Endodermal cell (in vitro differentiated cells): ENCODE measurements at regions not wholly inside any gene's neighbourhood (a gene's known extent, or its start where the extent isn't known, plus 50 kb on each side); places are given as distances from the start of the nearest gene placed in this dataset.

Experiments used
- DNase-seq: peaks from one replicate; pipeline ENCODE4 v3.0.0-alpha.2; 2017
- H3K27ac ChIP-seq: 2 replicates; pipeline ENCODE4 v1.5.1; 2013; ENCODE audit warnings: mild to moderate bottlenecking, low read depth, low read length, moderate library complexity
- H3K27me3 ChIP-seq: 2 replicates; pipeline ENCODE4 v1.6.1; 2013; ENCODE audit warnings: mild to moderate bottlenecking, low read length, moderate library complexity; ENCODE audit not compliant: insufficient read depth, control insufficient read depth, poor library complexity, severe bottlenecking
- H3K36me3 ChIP-seq: 2 replicates; pipeline ENCODE4 v1.7.0; 2013; ENCODE audit warnings: mild to moderate bottlenecking, low read length, moderate library complexity; ENCODE audit not compliant: control insufficient read depth, insufficient read depth
- H3K4me1 ChIP-seq: one replicate; pipeline ENCODE4 v1.7.0; 2013; ENCODE audit warnings: low read length; ENCODE audit not compliant: control insufficient read depth, insufficient read depth
- H3K4me3 ChIP-seq: 2 replicates; pipeline ENCODE4 v1.5.1; 2013; ENCODE audit warnings: mild to moderate bottlenecking, low read length, moderate library complexity
- H3K9ac ChIP-seq: 2 replicates; pipeline ENCODE4 v1.6.1; 2013; ENCODE audit warnings: mild to moderate bottlenecking, low read length, moderate library complexity; ENCODE audit not compliant: poor library complexity, severe bottlenecking; ENCODE audit errors: extremely low read depth
- H3K9me3 ChIP-seq: 2 replicates; pipeline ENCODE4 v1.6.1; 2013; ENCODE audit warnings: mild to moderate bottlenecking, low read length, moderate library complexity; ENCODE audit not compliant: control insufficient read depth
- H3K27ac Mint-ChIP-seq: 2 replicates; pipeline ENCODE4 v1.8.0; 2020; ENCODE audit warnings: mixed read lengths
- H3K27me3 Mint-ChIP-seq: 2 replicates; pipeline ENCODE4 v1.8.0; 2021; ENCODE audit warnings: mild to moderate bottlenecking, mixed read lengths; ENCODE audit not compliant: insufficient read depth
- H3K36me3 Mint-ChIP-seq: 2 replicates; pipeline ENCODE4 v1.8.0; 2020; ENCODE audit warnings: low read depth, mixed read lengths
- H3K4me1 Mint-ChIP-seq: 2 replicates; pipeline ENCODE4 v1.8.0; 2020; ENCODE audit warnings: mixed read lengths
- H3K4me3 Mint-ChIP-seq: 2 replicates; pipeline ENCODE4 v1.8.0; 2020; ENCODE audit warnings: mild to moderate bottlenecking, moderate library complexity, mixed read lengths
- H3K9me3 Mint-ChIP-seq: 2 replicates; pipeline ENCODE4 v1.8.0; 2020; ENCODE audit warnings: mild to moderate bottlenecking, mixed read lengths
- CTCF ChIP-seq: fragments of 200-600 bp; sonication (generic); conservative IDR thresholded peaks from 2 replicates; pipeline ENCODE4 v1.5.0; 2021; ENCODE audit warnings: antibody characterized with exemption, mild to moderate bottlenecking
- WGBS, 2 experiments: methylation state at CpG; one replicate each; pipeline versions ENCODE4 v1.1.5 to v1.1.7; 2013; ENCODE audit warnings: missing lambda C conversion rate in 2 of 2, mixed read lengths in 1 of 2; ENCODE audit not compliant: insufficient coverage in 1 of 2, insufficient read length in 1 of 2; 5-methylcytosine and 5-hydroxymethylcytosine counted together

DNA sequence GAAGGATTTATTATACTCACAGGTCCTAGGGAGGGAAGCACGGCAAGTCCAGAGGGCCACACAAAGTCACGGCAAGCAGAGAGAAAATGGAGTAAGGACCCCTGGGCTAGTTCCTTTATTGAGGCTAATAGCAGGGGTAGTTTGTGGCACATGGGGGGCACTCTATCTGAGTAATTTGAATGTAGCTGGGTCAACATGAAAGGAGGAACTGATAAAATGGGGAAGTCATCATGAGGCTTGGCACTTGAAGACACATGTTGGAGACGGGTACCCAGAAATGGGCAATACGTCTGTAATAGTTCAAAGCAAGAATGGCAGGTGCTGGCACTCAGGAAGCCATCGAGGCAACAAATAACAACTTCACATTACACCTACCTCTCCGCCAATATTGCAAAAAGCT is 1136.4 kb downstream of the MRPL39 start:
- Histone ChIP-seq H3K4me1 (no peaks in the 10 kb centered on the region), H3K4me3 (no peak overlapping the region), H3K27me3 (no peaks in the 10 kb centered on the region), H3K9me3 (no peaks in the 10 kb centered on the region), H3K9ac (no peak overlapping the region), H3K36me3 (no peaks in the 10 kb centered on the region), H3K27ac (no peak overlapping the region)
- Mint-ChIP-seq H3K27ac (no peak overlapping the region), H3K27me3 (no peaks in the 10 kb centered on the region), H3K36me3 (no peaks in the 10 kb centered on the region), H3K4me1 (no peaks in the 10 kb centered on the region), H3K9me3 (peaks cover 30% of the 10 kb centered on the region), H3K4me3 (no peak overlapping the region)
- no peak for TF ChIP-seq CTCF
- WGBS, 2 experiments = 80 to 89% methylated on average over 1 to 6 of the region's 6 CpGs
- no peak for DNase-seq

DNA sequence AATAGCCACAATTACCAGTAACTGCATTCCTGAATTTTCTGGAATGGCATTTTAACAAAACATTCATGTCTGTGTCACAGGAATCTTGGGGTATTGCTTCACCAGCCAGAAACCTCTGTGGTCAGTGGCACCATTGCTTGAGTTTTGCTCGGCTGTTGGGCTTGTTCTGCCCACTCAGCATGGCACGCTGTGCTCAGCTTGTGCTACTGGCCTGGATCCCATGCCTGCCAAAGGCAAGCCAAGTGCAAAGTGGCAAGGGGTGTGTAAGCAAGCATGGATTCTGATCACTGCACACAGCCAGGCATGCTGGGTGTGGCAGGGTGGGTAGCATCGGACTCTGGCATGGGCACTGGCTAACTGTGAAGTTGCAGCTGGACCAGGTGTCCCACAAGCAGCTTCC is 1150.9 kb downstream of the MRPL39 start:
- DNase-seq = no peak
- Histone ChIP-seq H3K4me1 (no peaks in the 10 kb centered on the region), H3K27ac (no peak overlapping the region), H3K36me3 (no peaks in the 10 kb centered on the region), H3K4me3 (no peak overlapping the region), H3K27me3 (no peaks in the 10 kb centered on the region), H3K9me3 (peaks cover 4% of the 10 kb centered on the region), H3K9ac (no peak overlapping the region)
- 77 to 90% methylated on average over 3 of the region's 3 CpGs for WGBS, 2 experiments
- H3K27me3 Mint-ChIP-seq = no peaks in the 10 kb centered on the region
- no peaks in the 10 kb centered on the region for H3K36me3 Mint-ChIP-seq
- H3K9me3 Mint-ChIP-seq = peaks cover 15% of the 10 kb centered on the region
- H3K27ac Mint-ChIP-seq = no peak overlapping the region
- H3K4me1 Mint-ChIP-seq = no peaks in the 10 kb centered on the region
- no peak overlapping the region for H3K4me3 Mint-ChIP-seq
- TF ChIP-seq CTCF = no peak

GRCh38 chr21:24450119-24450518 is 1157.2 kb downstream of the MRPL39 start:
- Histone ChIP-seq H3K4me1 (no peaks in the 10 kb centered on the region), H3K27ac (no peak overlapping the region), H3K36me3 (no peaks in the 10 kb centered on the region), H3K27me3 (no peaks in the 10 kb centered on the region), H3K9ac (no peak overlapping the region), H3K4me3 (no peak overlapping the region), H3K9me3 (peaks cover 3% of the 10 kb centered on the region)
- Mint-ChIP-seq H3K27me3 (no peaks in the 10 kb centered on the region), H3K4me3 (no peak overlapping the region), H3K9me3 (peaks cover 29% of the 10 kb centered on the region), H3K4me1 (no peaks in the 10 kb centered on the region), H3K27ac (no peak overlapping the region), H3K36me3 (no peaks in the 10 kb centered on the region)
- TF ChIP-seq CTCF = no peak
- no peak for DNase-seq
- 82 to 87% methylated on average over 2 to 3 of the region's 3 CpGs for WGBS, 2 experiments
